ENCODE measurements at regions not wholly inside any gene's neighbourhood (a gene's known extent, or its start where the extent isn't known, plus 50 kb on each side); places are given as distances from the start of the nearest gene placed in this dataset.

DNA sequence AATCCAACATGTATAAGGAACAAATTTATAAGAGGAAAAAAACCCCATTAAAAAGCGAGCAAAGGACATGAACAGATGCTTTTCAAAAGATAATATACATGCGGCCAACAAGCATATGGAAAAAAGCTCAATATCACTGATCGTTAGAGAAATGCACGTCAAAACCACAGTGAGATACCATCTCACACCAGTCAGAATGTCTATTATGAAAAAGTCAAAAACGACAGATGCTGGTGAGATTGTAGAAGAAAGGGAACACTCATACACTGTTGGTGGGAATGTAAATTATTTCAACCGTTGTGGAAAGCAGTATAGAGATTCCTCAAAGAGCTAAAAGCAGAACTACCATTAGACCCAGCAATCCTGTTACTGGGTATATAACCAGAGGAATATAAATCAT, 465.4 kb downstream of the TMA16 start:
- Histone ChIP-seq H3K36me3 (ENCODE audit: insufficient read depth, low read length) (no peaks in the 10 kb centered on the region), H3K9ac (ENCODE audit: low read depth, low read length) (no peak overlapping the region), H3K9me3 (ENCODE audit: insufficient read depth, low read depth, low read length) (no peaks in the 10 kb centered on the region), H3K4me3 (ENCODE audit: low read length) (no peak overlapping the region), H3K27ac (ENCODE audit: low read depth, low read length) (no peak overlapping the region), H3K4me1 (ENCODE audit: insufficient read depth, low read length) (no peaks in the 10 kb centered on the region), H3K27me3 (ENCODE audit: insufficient read depth, low read length) (no peaks in the 10 kb centered on the region)
- 97% methylated on average over 5 of the region's 6 CpGs for WGBS

DNA sequence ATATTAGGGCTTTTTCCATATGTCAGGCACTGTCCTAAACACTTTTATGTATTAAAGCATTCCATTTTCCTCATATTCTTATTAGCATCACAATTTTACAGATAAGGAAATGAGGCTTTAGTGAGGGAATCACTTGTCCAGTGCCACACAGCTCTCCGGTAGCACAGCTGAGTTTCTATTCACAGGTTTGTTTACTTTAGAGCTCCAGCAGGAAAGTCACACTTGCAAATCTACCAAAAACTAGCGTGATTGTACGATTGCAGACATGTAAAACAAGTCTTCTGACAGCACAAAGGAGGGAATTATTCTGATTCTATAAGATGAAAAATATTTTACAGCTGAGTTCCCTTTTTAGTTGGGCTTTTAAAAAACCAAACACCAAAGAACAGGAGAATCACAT, 472.1 kb downstream of the TMA16 start:
- no peak overlapping the region for H3K9ac ChIP-seq (ENCODE audit: low read depth, low read length)
- no peaks in the 10 kb centered on the region for H3K4me1 ChIP-seq (ENCODE audit: insufficient read depth, low read length)
- no peaks in the 10 kb centered on the region for H3K27me3 ChIP-seq (ENCODE audit: insufficient read depth, low read length)
- H3K36me3 ChIP-seq (ENCODE audit: insufficient read depth, low read length), result no peaks in the 10 kb centered on the region
- 95% methylated on average over 3 of the region's 3 CpGs for WGBS
- no peak overlapping the region for H3K4me3 ChIP-seq (ENCODE audit: low read length)
- H3K9me3 ChIP-seq (ENCODE audit: insufficient read depth, low read depth, low read length), result no peaks in the 10 kb centered on the region
- H3K27ac ChIP-seq (ENCODE audit: low read depth, low read length), result no peak overlapping the region

DNA sequence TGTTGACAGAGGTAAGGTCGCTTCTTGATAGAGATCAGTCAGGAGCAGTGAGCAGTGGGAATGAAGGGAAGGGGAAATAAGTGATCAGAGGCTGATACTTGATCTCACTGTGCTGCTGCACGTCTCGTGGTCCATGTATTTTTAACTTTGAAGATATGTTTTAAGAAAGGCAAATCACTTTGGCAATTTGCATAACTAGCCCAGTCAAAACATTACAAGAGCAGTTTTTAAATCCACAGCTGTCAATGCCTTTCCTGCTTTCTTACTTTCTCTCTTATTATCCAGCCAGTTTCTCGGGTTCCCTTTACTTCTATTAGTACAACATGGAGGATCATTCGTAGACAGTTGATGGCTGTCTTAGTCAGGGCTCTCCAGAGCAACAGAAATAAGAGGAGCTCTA, 472.8 kb downstream of the TMA16 start:
- Histone ChIP-seq H3K27me3 (ENCODE audit: insufficient read depth, low read length) (no peaks in the 10 kb centered on the region), H3K9me3 (ENCODE audit: insufficient read depth, low read depth, low read length) (no peaks in the 10 kb centered on the region), H3K4me1 (ENCODE audit: insufficient read depth, low read length) (no peaks in the 10 kb centered on the region), H3K27ac (ENCODE audit: low read depth, low read length) (no peak overlapping the region), H3K36me3 (ENCODE audit: insufficient read depth, low read length) (no peaks in the 10 kb centered on the region), H3K9ac (ENCODE audit: low read depth, low read length) (no peak overlapping the region), H3K4me3 (ENCODE audit: low read length) (no peak overlapping the region)
- 92% methylated on average over 5 of the region's 5 CpGs for WGBS

DNA sequence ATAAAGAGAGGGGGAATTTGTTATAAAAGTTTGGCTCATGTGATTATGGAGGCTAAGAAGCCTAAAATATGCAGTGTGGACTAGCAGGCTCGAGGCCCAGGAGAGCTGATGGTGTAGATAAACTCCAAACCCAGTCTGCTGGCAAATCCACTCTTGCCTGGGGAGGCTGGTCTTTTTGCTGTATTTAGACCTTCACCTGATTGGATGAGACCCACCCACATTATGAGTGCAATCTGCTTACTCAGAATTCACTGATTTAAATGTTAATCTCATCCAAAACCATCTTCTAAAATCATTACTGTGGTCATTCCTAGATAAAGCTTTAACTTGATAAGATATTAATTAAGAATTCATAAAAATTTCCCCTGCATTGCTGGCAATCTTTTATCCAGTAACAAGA, 473.2 kb downstream of the TMA16 start:
- H3K36me3 ChIP-seq (ENCODE audit: insufficient read depth, low read length), result no peaks in the 10 kb centered on the region
- H3K4me1 ChIP-seq (ENCODE audit: insufficient read depth, low read length), result no peaks in the 10 kb centered on the region
- no peak overlapping the region for H3K9ac ChIP-seq (ENCODE audit: low read depth, low read length)
- no peak overlapping the region for H3K4me3 ChIP-seq (ENCODE audit: low read length)
- H3K27ac ChIP-seq (ENCODE audit: low read depth, low read length), result no peak overlapping the region
- H3K9me3 ChIP-seq (ENCODE audit: insufficient read depth, low read depth, low read length), result no peaks in the 10 kb centered on the region
- WGBS, result 94% methylated on average over 1 of the region's 1 CpG
- H3K27me3 ChIP-seq (ENCODE audit: insufficient read depth, low read length), result no peaks in the 10 kb centered on the region

DNA sequence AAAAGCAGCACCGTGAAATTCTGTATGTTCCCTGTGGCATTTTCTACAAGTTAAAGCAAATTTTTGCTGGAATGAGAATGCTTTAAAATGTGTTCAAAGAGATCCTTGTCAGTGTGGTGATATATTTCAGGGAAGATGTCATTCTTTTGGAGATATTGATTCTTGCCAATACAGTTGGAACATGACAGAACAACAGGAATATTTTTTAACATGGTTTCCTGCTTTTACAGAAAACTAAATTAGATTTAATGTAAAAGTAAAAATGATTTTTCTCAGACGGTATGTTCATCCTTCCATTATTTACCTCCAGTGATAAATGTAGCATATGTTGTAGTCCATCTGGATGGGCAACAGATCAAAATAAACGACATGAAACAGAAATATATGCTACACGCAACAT, 474.8 kb downstream of the TMA16 start:
- Histone ChIP-seq H3K4me1 (ENCODE audit: insufficient read depth, low read length) (no peaks in the 10 kb centered on the region), H3K4me3 (ENCODE audit: low read length) (no peak overlapping the region), H3K9ac (ENCODE audit: low read depth, low read length) (no peak overlapping the region), H3K9me3 (ENCODE audit: insufficient read depth, low read depth, low read length) (no peaks in the 10 kb centered on the region), H3K36me3 (ENCODE audit: insufficient read depth, low read length) (no peaks in the 10 kb centered on the region), H3K27ac (ENCODE audit: low read depth, low read length) (no peak overlapping the region), H3K27me3 (ENCODE audit: insufficient read depth, low read length) (no peaks in the 10 kb centered on the region)
- 91% methylated on average over 3 of the region's 4 CpGs for WGBS

- Histone ChIP-seq H3K27ac (ENCODE audit: low read depth, low read length) (no peak overlapping the region), H3K9me3 (ENCODE audit: insufficient read depth, low read depth, low read length) (no peaks in the 10 kb centered on the region), H3K4me1 (ENCODE audit: insufficient read depth, low read length) (no peaks in the 10 kb centered on the region), H3K4me3 (ENCODE audit: low read length) (no peak overlapping the region), H3K36me3 (ENCODE audit: insufficient read depth, low read length) (no peaks in the 10 kb centered on the region), H3K9ac (ENCODE audit: low read depth, low read length) (no peak overlapping the region), H3K27me3 (ENCODE audit: insufficient read depth, low read length) (no peaks in the 10 kb centered on the region)
- 98% methylated on average over 5 of the region's 6 CpGs for WGBS
Observed at GRCh38 chr4:163976588-163976987, 482.1 kb downstream of the TMA16 start.

- no peaks in the 10 kb centered on the region for H3K27me3 ChIP-seq (ENCODE audit: insufficient read depth, low read length)
- H3K4me1 ChIP-seq (ENCODE audit: insufficient read depth, low read length), result peaks cover 16% of the 10 kb centered on the region
- H3K27ac ChIP-seq (ENCODE audit: low read depth, low read length), result no peak overlapping the region
- no peak overlapping the region for H3K9ac ChIP-seq (ENCODE audit: low read depth, low read length)
- 87% methylated on average over 5 of the region's 5 CpGs for WGBS
- H3K36me3 ChIP-seq (ENCODE audit: insufficient read depth, low read length), result no peaks in the 10 kb centered on the region
- H3K9me3 ChIP-seq (ENCODE audit: insufficient read depth, low read depth, low read length), result no peaks in the 10 kb centered on the region
- H3K4me3 ChIP-seq (ENCODE audit: low read length), result no peak overlapping the region
Observed at GRCh38 chr4:163988391-163988790, 493.9 kb downstream of the TMA16 start.

GRCh38 chr4:163988865-163989264, 494.4 kb downstream of the TMA16 start:
- 69% methylated on average over 6 of the region's 6 CpGs for WGBS
- no peaks in the 10 kb centered on the region for H3K36me3 ChIP-seq (ENCODE audit: insufficient read depth, low read length)
- no peak overlapping the region for H3K4me3 ChIP-seq (ENCODE audit: low read length)
- H3K9me3 ChIP-seq (ENCODE audit: insufficient read depth, low read depth, low read length), result no peaks in the 10 kb centered on the region
- no peak overlapping the region for H3K27ac ChIP-seq (ENCODE audit: low read depth, low read length)
- H3K9ac ChIP-seq (ENCODE audit: low read depth, low read length), result no peak overlapping the region
- no peaks in the 10 kb centered on the region for H3K27me3 ChIP-seq (ENCODE audit: insufficient read depth, low read length)
- H3K4me1 ChIP-seq (ENCODE audit: insufficient read depth, low read length), result peaks cover 16% of the 10 kb centered on the region

GRCh38 chr4:163991298-163991865, 496.9 kb downstream of the TMA16 start:
- Histone ChIP-seq H3K9ac (ENCODE audit: low read depth, low read length) (no peak overlapping the region), H3K4me1 (ENCODE audit: insufficient read depth, low read length) (peaks cover 16% of the 10 kb centered on the region), H3K4me3 (ENCODE audit: low read length) (no peak overlapping the region), H3K27ac (ENCODE audit: low read depth, low read length) (no peak overlapping the region), H3K36me3 (ENCODE audit: insufficient read depth, low read length) (no peaks in the 10 kb centered on the region), H3K27me3 (ENCODE audit: insufficient read depth, low read length) (no peaks in the 10 kb centered on the region), H3K9me3 (ENCODE audit: insufficient read depth, low read depth, low read length) (no peaks in the 10 kb centered on the region)
- WGBS, result 76% methylated on average over 3 of the region's 3 CpGs

DNA sequence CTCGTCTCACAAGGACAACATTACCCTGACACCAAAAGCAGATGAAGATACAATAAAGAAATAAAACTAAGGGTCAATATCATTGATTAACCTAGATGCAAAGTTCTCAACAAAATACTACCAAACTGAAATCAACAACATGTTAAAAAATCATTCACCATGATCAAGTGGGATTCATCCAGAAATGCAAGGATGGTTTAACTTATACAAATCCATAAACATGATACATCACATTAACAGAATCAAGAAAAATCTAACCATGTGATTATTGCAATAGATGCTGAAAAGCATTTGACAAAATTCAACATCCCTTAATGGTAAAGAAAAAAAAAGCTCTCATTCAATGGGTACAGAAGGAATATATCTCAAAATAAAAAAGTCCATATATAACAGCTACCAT, 514.9 kb downstream of the TMA16 start:
- Histone ChIP-seq H3K36me3 (ENCODE audit: insufficient read depth, low read length) (no peaks in the 10 kb centered on the region), H3K9me3 (ENCODE audit: insufficient read depth, low read depth, low read length) (0 out of 2 replicates have a peak, but pooled peaks cover 2% of the 10 kb centered on the region), H3K4me1 (ENCODE audit: insufficient read depth, low read length) (no peaks in the 10 kb centered on the region), H3K4me3 (ENCODE audit: low read length) (no peak overlapping the region), H3K27ac (ENCODE audit: low read depth, low read length) (no peak overlapping the region), H3K9ac (ENCODE audit: low read depth, low read length) (no peak overlapping the region), H3K27me3 (ENCODE audit: insufficient read depth, low read length) (no peaks in the 10 kb centered on the region)
- WGBS, result no CpG with 5 or more reads among the region's 1 CpG

DNA sequence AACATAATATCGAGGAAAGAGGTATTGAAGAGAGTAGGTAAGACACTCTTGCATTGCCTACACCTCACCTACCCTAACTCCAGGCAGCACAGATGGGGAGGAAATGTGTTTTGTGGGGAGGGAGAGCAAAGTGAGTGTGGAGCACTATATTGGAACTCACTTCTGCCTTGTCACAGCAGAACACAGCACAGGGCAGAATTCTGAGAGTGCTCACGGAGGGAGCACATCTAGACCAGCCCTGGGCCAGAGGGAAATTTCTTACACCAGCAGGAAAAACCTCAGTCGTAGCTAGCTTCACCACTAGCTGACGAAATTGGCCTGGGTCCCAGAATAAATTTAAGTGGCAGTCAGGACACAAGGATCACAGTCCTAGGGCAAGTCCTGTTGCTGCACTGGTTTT, 517.3 kb downstream of the TMA16 start:
- no peak overlapping the region for H3K4me3 ChIP-seq (ENCODE audit: low read length)
- no peak overlapping the region for H3K9ac ChIP-seq (ENCODE audit: low read depth, low read length)
- H3K27me3 ChIP-seq (ENCODE audit: insufficient read depth, low read length), result no peaks in the 10 kb centered on the region
- WGBS, result 92% methylated on average over 3 of the region's 4 CpGs
- H3K36me3 ChIP-seq (ENCODE audit: insufficient read depth, low read length), result no peaks in the 10 kb centered on the region
- 0 out of 2 replicates have a peak, but pooled peaks cover 2% of the 10 kb centered on the region for H3K9me3 ChIP-seq (ENCODE audit: insufficient read depth, low read depth, low read length)
- H3K27ac ChIP-seq (ENCODE audit: low read depth, low read length), result no peak overlapping the region
- H3K4me1 ChIP-seq (ENCODE audit: insufficient read depth, low read length), result no peaks in the 10 kb centered on the region

- 11% methylated on average over 3 of the region's 3 CpGs for WGBS
Observed at GRCh38 chr4:164012396-164013027, 518.0 kb downstream of the TMA16 start.

More at GRCh38 chr4:164012396-164013027, 518.0 kb downstream of the TMA16 start:
- H3K27ac ChIP-seq (ENCODE audit: low read depth, low read length), result no peak overlapping the region
- no peak overlapping the region for H3K9ac ChIP-seq (ENCODE audit: low read depth, low read length)
- H3K4me1 ChIP-seq (ENCODE audit: insufficient read depth, low read length), result no peaks in the 10 kb centered on the region
- H3K27me3 ChIP-seq (ENCODE audit: insufficient read depth, low read length), result no peaks in the 10 kb centered on the region
- no peaks in the 10 kb centered on the region for H3K36me3 ChIP-seq (ENCODE audit: insufficient read depth, low read length)
- 0 out of 2 replicates have a peak, but pooled peaks cover 2% of the 10 kb centered on the region for H3K9me3 ChIP-seq (ENCODE audit: insufficient read depth, low read depth, low read length)
- no peak overlapping the region for H3K4me3 ChIP-seq (ENCODE audit: low read length)
